Stomach (tissue), 8 donors: ENCODE measurements at regions not wholly inside any gene's neighbourhood (a gene's known extent, or its start where the extent isn't known, plus 50 kb on each side); places are given as distances from the start of the nearest gene placed in this dataset.

Experiments used
- DNase-seq, 2 donors: peaks; one replicate each; pipeline versions ENCODE4 v3.0.0 to v3.0.0-alpha.2; 2013 to 2019
- H3K27ac ChIP-seq, 5 donors: fragments of 200-600 bp in 4 of 5; sonication (generic) in 4 of 5; one replicate each; pipeline ENCODE4 v1.5.1; 2013 to 2019; ENCODE audit warnings: mild to moderate bottlenecking in 1 of 5, moderate library complexity in 1 of 5
- H3K27me3 ChIP-seq, 3 donors: fragments of 200-600 bp; sonication (generic); one replicate each; pipeline ENCODE4 v1.5.1; 2017 to 2019; ENCODE audit warnings: mixed run types in 1 of 3
- H3K36me3 ChIP-seq, 4 donors: fragments of 200-600 bp; sonication (generic); 1 replicate in 3 of 4; 2 replicates in 1 of 4; pipeline ENCODE4 v1.5.1; 2016 to 2019
- H3K4me1 ChIP-seq, 4 donors: fragments of 200-600 bp; sonication (generic); one replicate each; pipeline ENCODE4 v1.5.1; 2016 to 2019
- H3K4me3 ChIP-seq, 4 donors: fragments of 200-600 bp; sonication (generic) in 3 of 4; one replicate each; pipeline ENCODE4 v1.5.1; 2016 to 2019; ENCODE audit warnings: mild to moderate bottlenecking in 1 of 4
- H3K9me3 ChIP-seq, 4 donors: fragments of 200-600 bp; sonication (generic); one replicate each; pipeline ENCODE4 v1.5.1; 2016 to 2019
- CTCF ChIP-seq, 7 experiments: fragments of 450-650 bp in 4 of 7; fragments of 200-600 bp in 3 of 7; sonication (generic) in 3 of 7; IDR thresholded peaks; one replicate each; pipeline ENCODE4 v1.5.1; 2016 to 2019; ENCODE audit warnings: antibody characterized with exemption in 7 of 7, control low read depth in 2 of 7, mild to moderate bottlenecking in 1 of 7
- EP300 ChIP-seq: sonication (generic); formaldehyde crosslinking; IDR thresholded peaks from one replicate; pipeline ENCODE4 v1.6.1; 2017; ENCODE audit warnings: antibody characterized with exemption
- POLR2A ChIP-seq, 4 donors: fragments of 450-650 bp; IDR thresholded peaks; one replicate each; pipeline ENCODE4 v1.6.1; 2016; ENCODE audit warnings: antibody characterized with exemption in 4 of 4, control low read depth in 2 of 4, mild to moderate bottlenecking in 1 of 4, moderate library complexity in 1 of 4
- POLR2AphosphoS5 ChIP-seq, 3 donors: sonication (generic); formaldehyde crosslinking; IDR thresholded peaks; one replicate each; pipeline ENCODE4 v1.6.1; 2016; ENCODE audit warnings: antibody characterized with exemption in 3 of 3
- WGBS, 5 donors: extraction: QIAGEN DNeasy Blood & Tissue Kit in 3 of 5; methylation state at CpG; one replicate each; pipeline versions ENCODE4 v1.1.5 to v1.1.7; 2013 to 2018; 5-methylcytosine and 5-hydroxymethylcytosine counted together
- intact Hi-C: fragments of 100-400 bp; cut with DNase I; formaldehyde crosslinking; loops from one replicate; pipeline ENCODE4 v1.15.1; 2023; ENCODE audit warnings: low total_unique reads
- donor health status: healthy with polysubstance abuse.
- donor health status: Bipolar disorder and iron deficiency.
- donor health status: healthy.

GRCh38 chr10:44574596-44575480 is 189.9 kb upstream of the CXCL12 start:
- no peak for TF ChIP-seq EP300
- TF ChIP-seq CTCF (IDR thresholded peaks at IDR 0.05): no peak
- TF ChIP-seq POLR2A (IDR thresholded peaks at IDR 0.05): no peak
- no peak for TF ChIP-seq POLR2AphosphoS5 (IDR thresholded peaks at IDR 0.05)
- DNase-seq: no peak
- no peak overlapping the region for H3K4me3 ChIP-seq
- H3K36me3 ChIP-seq: no peaks in the 10 kb centered on the region
- H3K27me3 ChIP-seq: no peaks in the 10 kb centered on the region
- H3K9me3 ChIP-seq: no peaks in the 10 kb centered on the region
- no peak overlapping the region for H3K27ac ChIP-seq
- WGBS, 5 donors: 81 to 95% (median 85%) methylated on average over 4 to 10 of the region's 10 CpGs
- H3K4me1 ChIP-seq: no peaks in the 10 kb centered on the region
- intact Hi-C loops: no loop called here

GRCh38 chr10:44575601-44576380 is 190.9 kb upstream of the CXCL12 start:
- no peak overlapping the region for H3K4me3 ChIP-seq
- intact Hi-C loops: no loop called here
- TF ChIP-seq POLR2A (IDR thresholded peaks at IDR 0.05) (no peak), EP300 (no peak), CTCF (IDR thresholded peaks at IDR 0.05) (no peak), POLR2AphosphoS5 (IDR thresholded peaks at IDR 0.05) (no peak)

DNA sequence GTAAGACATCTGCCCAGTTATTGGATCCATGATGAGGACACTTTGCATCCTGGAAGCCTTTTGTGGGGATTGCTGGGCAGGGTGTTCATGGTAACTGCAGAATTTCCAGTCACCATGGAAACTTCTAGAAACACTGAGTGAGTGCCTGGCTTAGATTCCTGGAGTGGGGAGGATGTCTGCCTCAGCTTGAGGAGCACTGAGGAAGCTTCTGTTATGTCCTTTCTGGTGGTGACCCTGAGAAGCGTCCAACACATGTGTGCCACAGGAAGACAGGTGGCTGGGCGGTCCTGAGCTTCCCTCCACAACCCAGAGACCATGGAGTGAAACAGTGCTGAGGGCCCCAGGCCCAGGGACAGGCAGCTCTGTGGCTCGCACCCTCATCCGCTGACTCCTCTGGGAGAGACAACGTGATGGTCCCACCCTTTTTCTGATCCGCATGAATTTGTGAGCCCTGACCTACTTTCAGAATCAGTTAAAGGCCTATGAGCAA is 191.8 kb upstream of the CXCL12 start:
- Histone ChIP-seq H3K36me3 (no peaks in the 10 kb centered on the region), H3K4me1 (no peaks in the 10 kb centered on the region), H3K27me3 (no peaks in the 10 kb centered on the region), H3K9me3 (no peaks in the 10 kb centered on the region), H3K27ac (peak overlapping the region in 2 of 5 donors; percentile 12 to 54), H3K4me3 (no peak overlapping the region)
- no peak for TF ChIP-seq POLR2A (IDR thresholded peaks at IDR 0.05)
- no peak for TF ChIP-seq EP300
- TF ChIP-seq POLR2AphosphoS5 (IDR thresholded peaks at IDR 0.05): no peak
- no peak for TF ChIP-seq CTCF (IDR thresholded peaks at IDR 0.05)
- intact Hi-C loops: no loop called here
- peak in 1 of 2 donors; percentile 38 for DNase-seq
- WGBS, 5 donors: 58 to 87% (median 70%) methylated on average over 6 of the region's 6 CpGs

More at GRCh38 chr10:44575601-44576380, 190.9 kb upstream of the CXCL12 start:
- no peaks in the 10 kb centered on the region for H3K9me3 ChIP-seq
- no peaks in the 10 kb centered on the region for H3K36me3 ChIP-seq
- WGBS, 5 donors: 84 to 93% (median 87%) methylated on average over 14 to 18 of the region's 18 CpGs
- no peaks in the 10 kb centered on the region for H3K27me3 ChIP-seq
- H3K4me1 ChIP-seq: no peaks in the 10 kb centered on the region
- H3K27ac ChIP-seq: peak overlapping the region in 2 of 5 donors; percentile 12 to 54
- DNase-seq: no peak

GRCh38 chr10:44577533-44577932 is 192.6 kb upstream of the CXCL12 start:
- 86 to 89% (median 87%) methylated on average over 3 of the region's 3 CpGs for WGBS, 5 donors

More at GRCh38 chr10:44577533-44577932, 192.6 kb upstream of the CXCL12 start:
- H3K27ac ChIP-seq: peak overlapping the region in 1 of 5 donors; percentile 54
- H3K4me1 ChIP-seq: no peaks in the 10 kb centered on the region
- H3K9me3 ChIP-seq: no peaks in the 10 kb centered on the region
- intact Hi-C loops: no loop called here
- no peak overlapping the region for H3K4me3 ChIP-seq
- TF ChIP-seq POLR2A (IDR thresholded peaks at IDR 0.05) (no peak), POLR2AphosphoS5 (IDR thresholded peaks at IDR 0.05) (no peak), EP300 (no peak), CTCF (IDR thresholded peaks at IDR 0.05) (no peak)
- DNase-seq: no peak
- H3K36me3 ChIP-seq: no peaks in the 10 kb centered on the region
- H3K27me3 ChIP-seq: no peaks in the 10 kb centered on the region
